SH-SY5Y (cell line): ENCODE measurements at regions not wholly inside any gene's neighbourhood (a gene's known extent, or its start where the extent isn't known, plus 50 kb on each side); places are given as distances from the start of the nearest gene placed in this dataset.

Source experiments
- GATA2 ChIP-seq: IDR thresholded peaks from 2 replicates; pipeline ENCODE4 v1.6.1; 2011; ENCODE audit warnings: mild to moderate bottlenecking, low read depth, low read length
- GATA3 ChIP-seq: IDR thresholded peaks from 2 replicates; pipeline ENCODE4 v1.6.1; 2011; ENCODE audit warnings: low read depth, mild to moderate bottlenecking, low read length, moderate library complexity

GRCh38 chr4:137213372-137214173 lies 318.7 kb downstream of the PCDH18 start:
- TF ChIP-seq GATA3 (no peak), GATA2 (no peak)

DNA sequence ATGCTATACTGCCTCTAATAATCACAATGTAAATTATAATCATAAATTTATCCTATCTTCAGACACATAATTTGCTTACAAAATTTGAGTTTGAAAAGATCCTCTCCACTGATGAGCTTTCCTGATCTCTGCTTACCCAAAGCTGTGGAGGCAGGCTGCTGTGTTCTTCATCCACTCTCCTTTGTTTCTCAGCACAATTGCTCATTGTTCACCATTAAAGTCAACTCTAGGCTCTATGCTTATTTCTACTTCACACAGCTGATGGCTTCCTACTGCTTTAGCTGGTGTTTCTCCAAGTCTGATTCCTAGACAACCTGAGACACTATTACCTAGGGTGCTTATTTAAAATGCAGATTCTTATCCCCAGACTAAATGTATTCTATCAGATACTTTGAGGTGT lies 319.7 kb downstream of the PCDH18 start:
- TF ChIP-seq GATA3 (no peak), GATA2 (no peak)

DNA sequence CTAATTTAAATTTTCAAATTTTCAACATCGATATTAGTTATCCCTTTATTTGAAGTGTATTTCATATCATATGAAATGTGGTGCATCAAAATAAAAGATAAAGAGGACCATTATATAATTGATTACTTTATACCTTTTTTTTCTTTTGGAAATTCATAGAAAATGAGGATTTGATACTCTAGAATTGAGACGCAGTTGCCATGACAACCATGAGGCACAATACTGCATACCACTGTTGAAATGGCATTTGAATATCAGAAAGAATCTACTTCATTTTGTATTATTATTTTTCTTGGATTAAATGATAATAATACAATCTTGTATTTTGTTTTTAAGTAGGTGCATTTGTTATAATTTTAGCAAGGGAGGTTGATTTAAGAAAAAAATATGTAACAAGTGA lies 323.1 kb downstream of the PCDH18 start:
- no peak for TF ChIP-seq GATA2
- TF ChIP-seq GATA3: no peak

- TF ChIP-seq GATA2 (no peak), GATA3 (no peak)
Measured at GRCh38 chr4:137206781-137207180, 325.5 kb downstream of the PCDH18 start.

DNA sequence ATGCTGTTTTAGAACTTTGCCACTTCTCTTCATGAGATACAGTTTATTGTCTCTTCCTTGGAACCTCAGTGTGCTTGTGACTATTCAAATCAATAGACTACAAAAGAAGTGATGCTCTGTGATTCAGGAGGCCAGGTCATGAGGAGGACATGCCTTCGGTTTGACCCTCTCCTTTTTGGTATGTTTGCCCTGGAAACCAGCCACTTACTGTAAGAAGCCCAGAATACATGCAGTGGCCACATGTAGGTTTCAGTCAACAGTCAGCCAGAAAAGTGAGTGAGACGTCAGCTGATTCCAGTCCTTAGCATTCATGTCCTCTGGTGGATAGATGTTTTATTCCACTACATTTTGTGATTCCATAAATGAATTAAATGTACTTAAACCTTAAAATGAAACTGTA lies 328.7 kb downstream of the PCDH18 start:
- TF ChIP-seq GATA3 (no peak), GATA2 (no peak)

DNA sequence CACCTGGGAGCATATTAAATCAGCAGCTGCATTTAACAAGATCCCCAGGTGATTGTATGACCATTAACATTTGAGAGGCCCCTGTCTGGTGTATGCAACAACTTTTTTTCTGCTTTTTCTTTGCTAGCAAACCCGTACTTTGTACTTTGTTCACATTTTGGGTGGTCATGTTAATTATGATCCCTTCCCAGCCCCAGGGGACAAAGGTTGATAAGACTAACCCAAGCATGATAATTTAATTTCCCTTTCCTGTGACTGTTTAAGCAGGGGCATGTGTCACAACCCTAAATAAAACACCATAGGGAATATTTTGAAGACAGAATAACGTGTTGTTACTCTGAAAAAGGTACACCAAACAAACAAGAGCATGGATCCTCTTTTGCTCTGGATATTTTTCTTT lies 332.0 kb downstream of the PCDH18 start:
- TF ChIP-seq GATA2 (no peak), GATA3 (no peak)

- no peak for TF ChIP-seq GATA2
- no peak for TF ChIP-seq GATA3
Measured at GRCh38 chr4:137198791-137199190, 333.5 kb downstream of the PCDH18 start.

GRCh38 chr4:137194670-137195069 lies 337.6 kb downstream of the PCDH18 start:
- TF ChIP-seq GATA3 (no peak), GATA2 (no peak)

GRCh38 chr4:137193564-137193963 lies 338.7 kb downstream of the PCDH18 start:
- no peak for TF ChIP-seq GATA3

GRCh38 chr4:137181293-137181899 lies 350.9 kb downstream of the PCDH18 start:
- TF ChIP-seq GATA3 (no peak), GATA2 (no peak)

DNA sequence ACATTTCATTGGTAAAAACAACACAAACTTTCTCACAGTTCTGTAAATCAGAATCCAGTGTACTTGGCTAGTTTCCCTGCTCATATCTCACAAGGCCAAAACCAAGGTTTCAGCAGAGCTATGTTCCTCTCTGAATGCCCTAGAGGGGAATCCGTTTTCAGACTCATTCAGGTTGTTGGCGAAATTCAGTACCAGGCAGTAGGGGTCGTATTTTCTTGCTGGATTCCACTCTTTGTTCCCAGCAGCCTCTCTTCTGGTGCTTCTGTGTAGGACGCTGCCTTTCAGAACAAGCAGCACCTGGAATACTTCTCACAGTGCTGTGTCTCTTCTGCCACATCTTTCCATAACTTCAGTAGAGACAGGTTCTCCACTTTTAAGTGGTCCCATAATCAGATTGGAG lies 351.9 kb downstream of the PCDH18 start:
- no peak for TF ChIP-seq GATA2
- TF ChIP-seq GATA3: no peak

GRCh38 chr4:137156807-137157206 lies 375.5 kb downstream of the PCDH18 start:
- TF ChIP-seq GATA3 (no peak), GATA2 (no peak)

DNA sequence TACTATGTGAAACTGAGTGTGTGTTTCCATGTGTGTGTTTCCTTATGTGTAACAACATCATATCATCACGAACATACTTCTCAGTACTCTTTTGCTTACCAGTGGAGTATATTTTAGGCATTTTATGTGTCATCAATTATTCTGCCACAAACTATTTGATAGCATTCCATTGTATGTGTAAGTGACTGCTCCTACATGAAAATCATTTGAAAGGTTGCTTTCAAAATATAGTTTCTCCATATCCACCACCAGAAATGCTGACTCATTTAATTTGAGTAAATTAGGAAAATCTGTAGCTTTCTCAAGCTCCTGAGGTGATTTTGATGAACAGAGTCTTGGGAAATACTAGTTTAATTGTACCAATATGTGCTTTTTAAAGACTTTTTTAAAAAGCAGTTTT lies 376.2 kb downstream of the PCDH18 start:
- TF ChIP-seq GATA2 (no peak), GATA3 (no peak)

DNA sequence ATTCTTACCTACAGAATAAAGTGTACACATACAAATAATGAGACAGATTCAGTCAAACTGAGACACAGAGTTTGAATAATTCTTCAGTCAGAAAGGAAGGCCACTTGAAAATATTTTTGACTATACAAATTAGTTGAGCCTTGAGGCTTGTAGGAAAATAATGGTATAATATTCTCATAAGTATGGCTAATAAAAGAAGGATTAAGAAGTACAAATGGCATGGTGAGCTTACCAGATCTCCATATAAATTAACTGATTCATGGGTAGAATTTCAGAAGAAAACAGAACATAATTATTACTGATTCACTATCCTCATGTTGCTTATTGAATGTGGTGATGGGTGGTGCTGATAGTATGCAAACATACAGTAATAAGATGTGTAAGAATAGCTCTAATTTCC lies 401.1 kb downstream of the PCDH18 start:
- TF ChIP-seq GATA3 (no peak), GATA2 (no peak)

DNA sequence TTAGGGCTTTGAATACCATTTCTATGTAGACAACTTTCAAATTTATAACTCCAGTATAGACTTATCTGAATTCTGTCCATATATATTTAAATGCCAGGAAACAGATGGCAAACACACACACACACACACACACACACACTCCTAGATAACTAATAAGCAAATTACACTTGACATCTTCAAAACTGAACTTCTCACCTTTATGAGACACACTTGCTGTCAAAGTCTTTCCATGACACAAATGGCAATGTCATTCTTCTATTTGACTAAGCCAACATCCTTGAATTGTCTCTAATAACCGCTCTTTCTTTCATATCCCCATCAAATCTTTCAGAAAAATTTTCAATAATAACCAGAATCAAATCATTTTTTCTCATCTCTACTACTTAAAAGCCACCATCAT lies 402.4 kb downstream of the PCDH18 start:
- no peak for TF ChIP-seq GATA2
- TF ChIP-seq GATA3: no peak

- TF ChIP-seq GATA2 (no peak), GATA3 (no peak)
Measured at GRCh38 chr4:137129441-137129840, 402.9 kb downstream of the PCDH18 start.
